Stimulated activated CD4-positive, alpha-beta T cell treated with anti-CD3 and anti-CD28 coated beads, Interleukin-4, amount 100 ng/mL, for 48 hours (primary cell): ENCODE measurements at regions not wholly inside any gene's neighbourhood (a gene's known extent, or its start where the extent isn't known, plus 50 kb on each side); places are given as distances from the start of the nearest gene placed in this dataset.

ENCODE experiments used
- DNase-seq, 2 donors: peaks; one replicate each; pipeline ENCODE4 v3.0.0-alpha.2; 2020; ENCODE audit warnings: low read depth in 2 of 2

DNA sequence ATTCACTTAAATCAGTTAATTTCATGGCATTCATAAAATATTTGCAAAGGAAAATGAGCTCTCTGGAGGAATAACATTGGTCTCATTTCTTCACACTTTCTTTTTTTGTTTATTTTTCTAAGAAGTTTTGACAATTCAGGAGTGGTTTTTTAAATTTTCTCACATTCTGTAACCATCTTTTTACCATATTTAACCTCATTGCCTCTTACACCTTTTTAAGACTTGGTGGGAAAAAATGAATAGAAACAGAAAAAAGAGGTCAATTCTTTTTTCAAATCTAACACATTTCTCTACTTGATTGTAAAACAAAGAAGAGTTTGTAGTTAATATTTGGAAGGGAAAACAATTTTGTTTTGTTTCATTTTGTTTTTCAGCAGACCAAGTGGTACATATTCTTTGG lies 1034.7 kb upstream of the RAG2 start:
- no peak for DNase-seq

DNA sequence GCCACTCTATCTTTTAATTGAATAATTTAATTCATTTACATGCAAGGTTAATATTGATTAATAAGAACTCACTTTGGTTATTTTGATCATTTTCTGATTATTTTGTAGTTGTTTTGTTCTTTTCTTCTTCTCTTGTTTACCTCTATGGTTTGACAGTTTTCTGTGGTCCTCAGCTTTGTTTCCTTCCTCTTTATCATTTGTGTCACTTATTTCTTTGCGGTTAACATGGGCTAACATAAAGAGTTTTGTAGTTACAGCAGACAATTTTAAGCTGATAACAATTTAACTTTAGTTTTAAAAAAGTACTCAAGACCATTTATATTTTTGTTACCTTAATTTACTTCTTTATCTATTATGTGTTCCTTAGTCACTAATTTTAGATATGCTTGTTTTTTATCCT lies 1032.8 kb upstream of the RAG2 start:
- DNase-seq, result no peak

- DNase-seq, result no peak
These were observed 1025.7 kb upstream of the RAG2 start for GRCh38 chr11:37623778-37624177.

DNA sequence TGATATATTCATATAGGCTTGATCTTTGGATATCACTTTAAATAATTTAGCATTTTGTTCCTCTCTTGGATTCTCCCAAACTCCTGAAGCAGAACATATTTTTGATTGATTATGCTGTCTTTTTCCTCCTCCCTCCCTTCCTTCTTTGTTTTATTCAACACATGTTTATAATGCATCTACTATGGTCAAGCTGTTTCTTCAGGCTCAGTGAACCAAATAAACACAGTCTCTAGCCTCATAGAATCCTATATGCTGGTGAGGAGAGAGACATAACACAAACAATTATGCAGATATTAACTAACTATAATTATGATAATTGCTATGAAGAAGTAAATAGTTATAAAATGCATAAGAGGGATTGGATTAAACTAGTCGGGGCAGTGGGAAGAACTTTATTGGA lies 1023.6 kb upstream of the RAG2 start:
- no peak for DNase-seq

DNA sequence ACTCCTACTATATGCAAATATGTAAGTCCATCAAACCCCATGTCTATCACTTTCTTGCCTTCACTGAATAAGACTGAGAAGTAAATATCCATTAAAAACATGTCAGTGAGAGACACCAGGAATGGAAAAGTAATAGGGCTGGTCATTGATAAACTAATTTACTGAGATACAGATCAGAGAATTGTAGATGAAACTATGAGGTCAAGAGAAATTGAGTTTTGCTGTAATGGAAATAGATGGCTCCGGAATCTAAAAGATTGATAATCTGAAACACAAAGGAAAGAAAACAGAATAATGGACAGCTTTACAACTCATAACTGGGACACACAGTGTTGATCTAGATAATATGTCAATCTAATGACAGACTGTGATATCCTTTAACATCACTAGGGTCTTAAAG lies 1018.3 kb upstream of the RAG2 start:
- no peak for DNase-seq

DNA sequence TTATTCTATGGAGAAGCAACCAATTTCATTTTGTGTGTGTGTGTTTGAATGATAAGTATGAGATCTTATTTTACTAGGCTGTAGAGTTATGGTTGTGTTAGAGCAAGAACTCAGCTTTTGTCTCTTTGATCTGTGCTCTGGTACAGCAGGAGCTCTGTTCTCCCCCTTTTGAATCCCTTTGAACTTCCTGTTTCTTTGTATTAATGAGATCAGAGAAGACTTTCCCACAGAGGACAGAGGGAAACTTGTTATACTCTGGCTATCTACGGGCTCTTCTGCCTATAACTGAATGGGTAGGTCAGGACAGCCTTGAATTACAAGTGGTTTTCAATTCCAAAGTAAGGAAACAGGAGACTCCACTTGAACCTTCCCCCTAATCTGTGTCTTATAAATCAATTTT lies 1015.0 kb upstream of the RAG2 start:
- DNase-seq, result no peak

- no peak for DNase-seq
These were observed 1014.1 kb upstream of the RAG2 start for GRCh38 chr11:37612146-37612545.

DNA sequence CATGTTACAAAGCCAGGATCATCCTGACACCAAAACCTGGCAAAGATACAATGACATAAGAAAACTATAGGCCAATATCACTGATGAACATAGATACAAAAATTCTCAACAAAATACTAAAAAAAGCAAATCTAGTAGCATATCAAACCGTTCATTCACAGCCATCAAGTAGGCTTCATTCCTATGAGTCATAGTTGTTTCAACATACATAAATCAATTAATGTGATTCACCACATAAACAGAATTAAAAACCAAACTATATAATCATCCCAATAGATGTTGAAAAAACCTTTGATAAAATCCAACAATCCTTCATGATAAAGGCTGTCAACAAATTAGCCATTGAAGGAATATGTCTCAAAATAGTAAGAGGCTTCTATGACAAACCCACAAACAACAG lies 1007.2 kb upstream of the RAG2 start:
- no peak for DNase-seq

- DNase-seq, result no peak
These were observed 1000.3 kb upstream of the RAG2 start for GRCh38 chr11:37598381-37598780.

DNA sequence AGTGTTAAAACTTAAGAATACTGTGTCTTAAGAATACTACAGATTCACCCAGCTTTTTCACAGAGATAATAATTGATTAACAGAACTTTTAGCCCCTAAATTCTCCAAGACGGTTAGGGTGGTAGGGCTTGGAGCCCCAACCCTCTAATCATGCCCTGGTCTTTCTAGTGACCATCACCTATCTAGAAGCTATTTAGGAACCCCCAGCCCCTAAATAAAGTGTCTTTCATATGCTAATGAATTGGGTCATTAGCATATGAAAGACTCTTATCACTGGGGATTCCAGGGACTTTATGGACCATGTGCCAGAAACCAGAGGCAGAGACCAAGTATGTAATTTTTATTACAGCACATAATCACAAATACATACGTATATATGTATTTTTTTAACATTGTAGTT lies 999.7 kb upstream of the RAG2 start:
- no peak for DNase-seq

DNA sequence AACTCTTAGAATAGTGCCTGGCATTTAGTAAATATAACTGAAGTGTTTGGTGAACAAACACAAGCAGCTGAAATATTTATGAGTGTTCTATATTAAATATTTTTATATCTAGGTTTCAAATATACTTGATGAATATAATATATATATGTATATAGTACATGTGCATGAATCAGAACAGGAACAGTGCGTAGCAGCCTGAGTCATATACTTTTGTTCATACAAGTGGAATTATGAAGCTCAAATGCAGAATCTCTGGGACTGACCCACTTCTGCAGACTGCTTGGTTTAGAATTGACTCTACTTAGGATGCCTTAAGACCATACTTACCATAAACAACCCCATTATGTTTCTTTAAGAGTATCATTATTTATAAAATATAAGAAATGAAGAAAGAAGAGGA lies 997.8 kb upstream of the RAG2 start:
- DNase-seq, result no peak

DNA sequence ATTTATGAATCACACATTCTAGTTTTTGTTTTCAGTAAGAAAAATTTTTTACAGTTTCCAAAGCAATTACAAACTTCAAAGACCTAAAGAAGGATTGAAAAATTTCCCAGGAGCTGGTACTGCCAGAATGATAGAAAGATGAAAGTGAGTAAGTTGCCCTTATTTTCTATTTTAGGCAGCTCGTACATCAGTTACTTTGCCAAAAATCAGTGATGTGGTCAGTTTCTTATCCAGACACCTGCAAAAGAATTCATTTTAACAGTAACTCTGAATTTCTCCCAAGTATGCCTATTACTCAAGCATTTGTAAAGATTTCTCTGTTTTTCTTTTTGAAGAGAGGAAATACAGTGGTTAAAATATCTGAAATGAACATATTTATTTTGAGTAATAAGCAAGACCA lies 976.3 kb upstream of the RAG2 start:
- DNase-seq, result no peak

GRCh38 chr11:37572491-37573171 lies 974.6 kb upstream of the RAG2 start:
- no peak for DNase-seq

DNA sequence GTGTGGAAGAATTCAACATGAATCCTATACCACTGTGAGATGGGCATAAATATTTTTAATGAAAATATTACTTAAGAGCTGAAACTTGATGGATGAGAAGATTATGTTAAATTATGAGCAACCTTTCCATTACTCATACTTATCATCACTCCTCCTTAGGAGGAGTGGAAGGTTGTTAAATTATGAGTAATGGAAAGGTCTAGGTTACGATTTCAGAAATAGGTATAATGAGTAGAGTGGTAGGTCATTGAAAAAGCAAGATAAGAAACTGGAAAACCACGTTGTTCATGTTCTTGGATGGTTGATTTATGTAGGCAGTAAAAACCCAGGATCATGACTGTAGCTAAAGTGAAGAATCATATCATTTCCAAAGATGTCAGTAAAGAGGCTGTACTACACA lies 973.2 kb upstream of the RAG2 start:
- no peak for DNase-seq

DNA sequence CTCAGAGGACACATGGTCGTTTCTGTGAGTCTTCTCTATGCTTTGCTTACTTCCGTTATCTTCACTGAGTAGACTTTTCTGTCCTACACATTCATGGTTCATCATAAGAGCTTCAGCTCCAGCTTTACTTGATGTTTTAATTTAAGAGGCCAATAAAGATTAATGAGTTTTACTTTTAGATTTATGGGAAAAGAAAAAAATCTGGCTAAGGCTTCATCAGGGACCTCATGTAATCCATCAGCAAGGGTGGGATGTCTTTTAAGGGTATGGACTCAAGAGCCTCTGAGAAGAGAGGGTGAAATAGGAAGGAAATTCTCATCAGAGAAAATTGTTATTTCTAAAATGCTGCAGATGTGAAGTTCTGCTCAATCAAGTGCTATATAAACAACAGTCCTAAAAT lies 963.0 kb upstream of the RAG2 start:
- no peak for DNase-seq

GRCh38 chr11:37560346-37560745 lies 962.3 kb upstream of the RAG2 start:
- no peak for DNase-seq

DNA sequence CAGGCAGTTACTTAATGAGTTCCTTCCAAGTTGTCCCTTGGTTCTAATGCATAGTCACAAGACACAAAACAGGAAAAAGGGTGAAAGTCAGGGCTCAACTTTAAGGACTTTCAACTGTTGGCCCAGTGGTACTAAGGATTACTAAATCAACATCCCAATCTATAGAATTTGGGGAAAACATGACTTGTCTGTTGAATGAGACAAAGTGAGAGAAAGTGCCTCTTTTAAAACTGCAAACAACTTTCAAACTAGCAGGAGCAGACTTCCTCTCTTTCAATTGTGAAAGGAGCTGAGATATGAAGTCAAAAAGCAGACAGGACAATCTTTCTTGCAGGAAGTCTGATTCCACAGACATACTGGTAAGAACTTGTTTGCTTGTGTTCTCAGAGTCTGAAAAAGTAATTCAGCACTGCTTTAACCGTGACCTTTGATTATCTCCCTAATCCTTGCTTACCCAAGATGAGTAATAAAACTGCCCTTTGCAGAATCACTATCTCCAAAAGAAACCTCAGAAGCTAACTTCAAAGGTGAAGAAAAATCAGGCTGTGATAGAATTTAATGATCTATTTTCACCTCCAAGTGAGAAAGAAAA lies 960.7 kb upstream of the RAG2 start:
- DNase-seq, result no peak

GRCh38 chr11:37557990-37558389 lies 960.0 kb upstream of the RAG2 start:
- DNase-seq, result no peak

- no peak for DNase-seq
These were observed 954.2 kb upstream of the RAG2 start for GRCh38 chr11:37552284-37552683.

GRCh38 chr11:37544491-37544890 lies 946.5 kb upstream of the RAG2 start:
- no peak for DNase-seq

GRCh38 chr11:37533830-37534229 lies 935.8 kb upstream of the RAG2 start:
- DNase-seq, result no peak

GRCh38 chr11:37533087-37533486 lies 935.1 kb upstream of the RAG2 start:
- no peak for DNase-seq

GRCh38 chr11:37532271-37532670 lies 934.2 kb upstream of the RAG2 start:
- no peak for DNase-seq

GRCh38 chr11:37527545-37527944 lies 929.5 kb upstream of the RAG2 start:
- DNase-seq, result no peak
